GM10266 (cell line): ENCODE measurements at regions not wholly inside any gene's neighbourhood (a gene's known extent, or its start where the extent isn't known, plus 50 kb on each side); places are given as distances from the start of the nearest gene placed in this dataset.
"Not testable (repeated sequence)": the region's sequence is repeated elsewhere in the genome, so short reads cannot be mapped to it uniquely, and the experiment has no call there.

ENCODE experiments used
- DNase-seq: peaks from one replicate; pipeline ENCODE4 v3.0.0; 2012; ENCODE audit errors: extremely low spot score

- not testable (repeated sequence) for DNase-seq
Observed at GRCh38 chr2:111418091-111418875, 297.6 kb downstream of the BCL2L11 start.

GRCh38 chr2:111420074-111420473 lies 299.4 kb downstream of the BCL2L11 start:
- DNase-seq = not testable (repeated sequence)

GRCh38 chr2:111420835-111421234 lies 300.1 kb downstream of the BCL2L11 start:
- DNase-seq = not testable (repeated sequence)

- not testable (repeated sequence) for DNase-seq
Observed at GRCh38 chr2:111421949-111422348, 301.2 kb downstream of the BCL2L11 start.

GRCh38 chr2:111422562-111422961 lies 301.8 kb downstream of the BCL2L11 start:
- not testable (repeated sequence) for DNase-seq

- not testable (repeated sequence) for DNase-seq
Observed at GRCh38 chr2:111423184-111423583, 302.5 kb downstream of the BCL2L11 start.

GRCh38 chr2:111424176-111424575 lies 303.5 kb downstream of the BCL2L11 start:
- DNase-seq = not testable (repeated sequence)

- not testable (repeated sequence) for DNase-seq
Observed at GRCh38 chr2:111424851-111425309, 304.2 kb downstream of the BCL2L11 start.

GRCh38 chr2:111425789-111426201 lies 305.1 kb downstream of the BCL2L11 start:
- DNase-seq = not testable (repeated sequence)

- not testable (repeated sequence) for DNase-seq
Observed at GRCh38 chr2:111427346-111427745, 306.6 kb downstream of the BCL2L11 start.

- DNase-seq = not testable (repeated sequence)
Observed at GRCh38 chr2:111428915-111429314, 308.2 kb downstream of the BCL2L11 start.

- DNase-seq = not testable (repeated sequence)
Observed at GRCh38 chr2:111429353-111429752, 308.6 kb downstream of the BCL2L11 start.

GRCh38 chr2:111430817-111431661 lies 310.3 kb downstream of the BCL2L11 start:
- DNase-seq = not testable (repeated sequence)

GRCh38 chr2:111432423-111432822 lies 311.7 kb downstream of the BCL2L11 start:
- DNase-seq = not testable (repeated sequence)

- not testable (repeated sequence) for DNase-seq
Observed at GRCh38 chr2:111432916-111433499, 312.3 kb downstream of the BCL2L11 start.

GRCh38 chr2:111433892-111434607 lies 313.3 kb downstream of the BCL2L11 start:
- DNase-seq = not testable (repeated sequence)

- DNase-seq = not testable (repeated sequence)
Observed at GRCh38 chr2:111434608-111434939, 313.9 kb downstream of the BCL2L11 start.

GRCh38 chr2:111435553-111436310 lies 315.0 kb downstream of the BCL2L11 start:
- not testable (repeated sequence) for DNase-seq

GRCh38 chr2:111436411-111436810 lies 315.7 kb downstream of the BCL2L11 start:
- DNase-seq = not testable (repeated sequence)

- not testable (repeated sequence) for DNase-seq
Observed at GRCh38 chr2:111437288-111437990, 316.7 kb downstream of the BCL2L11 start.
